H1 (cell line): ENCODE measurements at regions not wholly inside any gene's neighbourhood (a gene's known extent, or its start where the extent isn't known, plus 50 kb on each side); places are given as distances from the start of the nearest gene placed in this dataset.
A peak's percentile ranks its signal among the peaks of the same experiment; 100 is the strongest.

Experiments
- CTCF ChIA-PET: fragments of 300-600 bp; sonication (Branson Sonifier 250); formaldehyde crosslinking; loops from one replicate; lab custom pipeline; 2021; ENCODE audit not compliant: partially characterized antibody; lab: Charles Lee
- POLR2A ChIA-PET: fragments of 300-600 bp; sonication (Branson Sonifier 250); formaldehyde crosslinking; loops from one replicate; lab custom pipeline; 2021; ENCODE audit warnings: inconsistent platforms; ENCODE audit not compliant: partially characterized antibody; lab: Charles Lee
- DNase-seq, 2 experiments: peaks; one replicate each; pipeline versions ENCODE4 v3.0.0 to v3.0.0-alpha.2; 2010 to 2022; ENCODE audit warnings: low spot score in 2 of 2, low read depth in 1 of 2, mixed read lengths in 1 of 2
- FAIRE-seq: peaks from 2 replicates; lab custom pipeline; 2011; peaks lifted over from hg19 to GRCh38; lab: Jason Lieb, UNC
- H2AFZ ChIP-seq: 2 replicates; pipeline ENCODE4 v1.8.1; 2012; ENCODE audit warnings: low read length, inconsistent platforms
- H2AK5ac ChIP-seq: 2 replicates; pipeline ENCODE4 v1.6.1; 2013; ENCODE audit warnings: low read depth, low read length
- H2BK120ac ChIP-seq: replicated peaks from 2 replicates; pipeline ENCODE3; 2013; ENCODE audit warnings: low read depth, low read length, inconsistent platforms
- H2BK12ac ChIP-seq: 2 replicates; pipeline ENCODE4 v1.6.1; 2013; ENCODE audit warnings: low read depth, low read length
- H2BK15ac ChIP-seq: 2 replicates; pipeline ENCODE4 v1.6.1; 2013; ENCODE audit warnings: low read length
- H2BK20ac ChIP-seq: 2 replicates; pipeline ENCODE4 v1.6.1; 2013; ENCODE audit warnings: low read length
- H2BK5ac ChIP-seq: 2 replicates; pipeline ENCODE4 v1.6.1; 2013; ENCODE audit warnings: low read depth, low read length
- H3K14ac ChIP-seq: 2 replicates; pipeline ENCODE4 v1.6.1; 2013; ENCODE audit warnings: inconsistent platforms; ENCODE audit not compliant: insufficient read length
- H3K18ac ChIP-seq: 2 replicates; pipeline ENCODE4 v1.6.1; 2013; ENCODE audit warnings: low read length; ENCODE audit errors: extremely low read depth
- H3K23ac ChIP-seq: 2 replicates; pipeline ENCODE4 v1.6.1; 2013; ENCODE audit warnings: inconsistent platforms; ENCODE audit not compliant: insufficient read length
- H3K23me2 ChIP-seq: 2 replicates; pipeline ENCODE4 v1.6.1; 2013; ENCODE audit warnings: low read depth, low read length
- H3K27ac ChIP-seq: 2 replicates; pipeline ENCODE4 v1.6.1; 2011; ENCODE audit warnings: low read depth, low read length, inconsistent platforms
- H3K27me3 ChIP-seq, 4 experiments: replicated peaks in 1 of 4; 1 replicate in 1 of 4; 2 replicates in 3 of 4; pipeline versions ENCODE4 v1.6.1 to v1.8.1; 2011 to 2013; ENCODE audit warnings: low read length in 3 of 4, mild to moderate bottlenecking in 3 of 4, inconsistent platforms in 2 of 4, mixed read lengths in 2 of 4, moderate library complexity in 1 of 4; ENCODE audit not compliant: control insufficient read depth in 3 of 4, insufficient read depth in 3 of 4; ENCODE audit errors: extremely low read depth in 1 of 4
- H3K36me3 ChIP-seq, 4 experiments: 2 replicates each; pipeline versions ENCODE4 v1.6.1 to v1.8.1; 2011 to 2013; ENCODE audit warnings: mild to moderate bottlenecking in 4 of 4, low read length in 3 of 4, moderate library complexity in 2 of 4, control low read depth in 1 of 4, inconsistent platforms in 1 of 4; ENCODE audit not compliant: insufficient read depth in 4 of 4, control insufficient read depth in 2 of 4
- H3K4ac ChIP-seq: replicated peaks from 2 replicates; pipeline ENCODE3; 2013; ENCODE audit warnings: low read length, low read depth, mixed read lengths, inconsistent platforms; ENCODE audit not compliant: insufficient read length
- H3K4me1 ChIP-seq, 4 experiments: replicated peaks in 1 of 4; 1 replicate in 1 of 4; 2 replicates in 3 of 4; pipeline versions ENCODE4 v1.6.1 to v1.8.1; 2011 to 2013; ENCODE audit warnings: low read length in 3 of 4, inconsistent platforms in 2 of 4, mixed read lengths in 1 of 4; ENCODE audit not compliant: insufficient read depth in 4 of 4, control insufficient read depth in 3 of 4
- H3K4me2 ChIP-seq, 2 experiments: 2 replicates each; pipeline versions ENCODE4 v1.6.1 to v1.8.1; 2011 to 2013; ENCODE audit warnings: low read depth in 2 of 2, low read length in 2 of 2, control low read depth in 1 of 2, inconsistent platforms in 1 of 2, mild to moderate bottlenecking in 1 of 2; ENCODE audit not compliant: insufficient read depth in 1 of 2
- H3K4me3 ChIP-seq, 4 experiments: fragments of 200-600, 300-600 bp in 1 of 4; sonication (generic), shearing (Covaris generic), sonication (Bioruptor Twin) in 1 of 4; 2 replicates each; pipeline versions ENCODE4 v1.5.1 to v1.8.1; 2011 to 2016; ENCODE audit warnings: low read length in 4 of 4, low read depth in 3 of 4, control low read depth in 2 of 4, inconsistent platforms in 2 of 4, mild to moderate bottlenecking in 2 of 4, mixed read lengths in 1 of 4, moderate library complexity in 1 of 4; ENCODE audit not compliant: insufficient read depth in 2 of 4; ENCODE audit errors: extremely low read depth in 1 of 4
- H3K56ac ChIP-seq: replicated peaks from 2 replicates; pipeline ENCODE3; 2013; ENCODE audit warnings: low read depth, mild to moderate bottlenecking, mixed read lengths, low read length, inconsistent platforms; ENCODE audit not compliant: insufficient read length
- H3K79me1 ChIP-seq: 2 replicates; pipeline ENCODE4 v1.6.1; 2013; ENCODE audit warnings: low read depth, low read length, control low read depth
- H3K79me2 ChIP-seq, 2 experiments: 2 replicates each; pipeline versions ENCODE4 v1.6.1 to v1.8.1; 2012 to 2013; ENCODE audit warnings: low read length in 2 of 2, mild to moderate bottlenecking in 2 of 2, inconsistent platforms in 1 of 2; ENCODE audit not compliant: insufficient read depth in 2 of 2, control insufficient read depth in 1 of 2
- H3K9ac ChIP-seq, 4 experiments: replicated peaks in 1 of 4; 1 replicate in 1 of 4; 2 replicates in 3 of 4; pipeline versions ENCODE4 v1.6.1 to v1.8.1; 2011 to 2013; ENCODE audit warnings: low read depth in 3 of 4, low read length in 3 of 4, control low read depth in 2 of 4, mild to moderate bottlenecking in 2 of 4, moderate library complexity in 2 of 4, inconsistent platforms in 1 of 4; ENCODE audit errors: extremely low read depth in 1 of 4
- H3K9me3 ChIP-seq, 2 experiments: 2 replicates each; pipeline versions ENCODE4 v1.6.1 to v1.8.1; 2012 to 2013; ENCODE audit warnings: mild to moderate bottlenecking in 2 of 2, moderate library complexity in 2 of 2, control low read depth in 1 of 2, inconsistent platforms in 1 of 2, low read depth in 1 of 2, low read length in 1 of 2, mixed read lengths in 1 of 2; ENCODE audit not compliant: insufficient read depth in 2 of 2
- H4K20me1 ChIP-seq, 2 experiments: replicated peaks in 1 of 2; 2 replicates each; pipeline versions ENCODE3 to v1.8.1; 2011 to 2013; ENCODE audit warnings: inconsistent platforms in 2 of 2, low read length in 2 of 2, mild to moderate bottlenecking in 1 of 2; ENCODE audit not compliant: insufficient read depth in 2 of 2, control insufficient read depth in 1 of 2
- H4K5ac ChIP-seq: 2 replicates; pipeline ENCODE4 v1.6.1; 2013; ENCODE audit warnings: low read length, low read depth, mixed read lengths, inconsistent platforms; ENCODE audit not compliant: insufficient read length
- H4K8ac ChIP-seq: 2 replicates; pipeline ENCODE4 v1.8.0; 2013; ENCODE audit warnings: mild to moderate bottlenecking, moderate library complexity, low read length, inconsistent platforms; ENCODE audit not compliant: insufficient read depth; ENCODE audit errors: extremely low read depth
- H4K91ac ChIP-seq: replicated peaks from 2 replicates; pipeline ENCODE3; 2013; ENCODE audit warnings: low read length, mixed read lengths, inconsistent platforms; ENCODE audit not compliant: insufficient read length
- KDM5A ChIP-seq: fragments of 200-600 bp; IDR thresholded peaks from 2 replicates; pipeline ENCODE4 v1.7.1; 2012; ENCODE audit warnings: mild to moderate bottlenecking, low read length, inconsistent platforms, mixed read lengths
- RAD21 ChIP-seq, 2 experiments: IDR thresholded peaks in 1 of 2; conservative IDR thresholded peaks in 1 of 2; 2 replicates each; pipeline ENCODE4 v1.6.1; 2011; ENCODE audit warnings: low read depth in 2 of 2, low read length in 2 of 2, improper control_type of control experiment in 1 of 2, inconsistent platforms in 1 of 2, mild to moderate bottlenecking in 1 of 2, moderate library complexity in 1 of 2
- WGBS, 2 experiments: shearing (Covaris generic) in 1 of 2; methylation state at CpG; one replicate each; pipeline versions ENCODE4 v1.1.6 to v1.1.7; 2013 to 2015; ENCODE audit warnings: low lambda C conversion rate in 2 of 2, mixed read lengths in 2 of 2, inconsistent platforms in 1 of 2, low coverage in 1 of 2, missing lambda C conversion rate in 1 of 2; ENCODE audit not compliant: insufficient replicate concordance in 2 of 2, insufficient coverage in 1 of 2, insufficient read length in 1 of 2; ENCODE audit errors: extremely low coverage in 1 of 2, missing lambda C conversion rate in 1 of 2; 5-methylcytosine and 5-hydroxymethylcytosine counted together
- TF ChIP-seq, protein P1 (sequence below), 3 experiments: IDR thresholded peaks; 1 replicate in 2 of 3; 2 replicates in 1 of 3; pipeline versions ENCODE4 v1.5.1 to v1.6.1; 2011; ENCODE audit warnings: low read length in 3 of 3, mild to moderate bottlenecking in 3 of 3, inconsistent platforms in 2 of 3, low read depth in 1 of 3, moderate library complexity in 1 of 3; ENCODE audit not compliant: insufficient read depth in 1 of 3; ENCODE audit errors: control extremely low read depth in 1 of 3

DNA sequence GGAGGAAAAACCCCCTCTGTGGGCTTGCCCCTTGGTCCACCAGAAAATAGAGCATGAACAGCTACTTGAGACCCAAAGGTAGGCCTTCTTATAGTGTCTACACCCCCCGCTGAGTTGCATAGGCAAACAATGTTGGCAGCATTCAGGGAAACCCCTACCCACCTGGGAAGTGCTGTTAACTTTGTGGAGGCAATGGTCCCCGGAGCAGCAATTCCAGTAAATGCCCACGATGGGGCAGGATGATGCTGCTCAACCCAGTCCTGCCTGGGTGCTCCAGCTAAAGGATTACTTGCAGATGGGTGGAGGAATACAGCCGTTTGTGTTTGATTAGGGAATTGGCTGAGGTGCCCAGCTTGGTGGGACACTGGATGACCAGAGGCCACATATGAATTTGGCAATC lies 381.3 kb upstream of the ANO5 start:
- Histone ChIP-seq H4K20me1 (no peaks in the 10 kb centered on the region), H3K4me1 (no peaks in the 10 kb centered on the region), H3K18ac (no peak overlapping the region), H3K79me1 (no peaks in the 10 kb centered on the region), H3K9ac (no peak overlapping the region), H3K4ac (no peak overlapping the region), H2BK12ac (no peak overlapping the region), H3K23ac (no peak overlapping the region), H3K79me2 (no peaks in the 10 kb centered on the region), H2BK5ac (no peak overlapping the region), H3K27ac (no peak overlapping the region), H3K36me3 (no peaks in the 10 kb centered on the region), H3K9me3 (no peaks in the 10 kb centered on the region), H2BK15ac (no peak overlapping the region), H3K23me2 (no peaks in the 10 kb centered on the region), H4K8ac (no peak overlapping the region), H4K5ac (no peak overlapping the region), H2BK120ac (no peak overlapping the region), H2BK20ac (no peak overlapping the region), H3K14ac (no peak overlapping the region), H3K27me3 (no peaks in the 10 kb centered on the region), H2AK5ac (no peak overlapping the region), H3K56ac (no peak overlapping the region), H3K4me2 (no peak overlapping the region), H3K4me3 (no peak overlapping the region), H2AFZ (0 out of 2 replicates have a peak overlapping the region, but pooled peaks have one; percentile 26), H4K91ac (no peak overlapping the region)
- CTCF ChIA-PET, result interaction anchor here (0.7 to 2.7 kb wide), 4 partner anchors 17 to 341 kb away, joined by 3 to 18 read pairs (median 4); no protein-coding TSS in a partner anchor
- POLR2A ChIA-PET, result no interaction called here
- FAIRE-seq (peak; percentile 60), DNase-seq (peak in 1 of 2 experiments; percentile 60)
- 71% methylated on average over 4 of the region's 4 CpGs; no CpG with 5 or more reads in 1 of the 2 experiments for WGBS, 2 experiments
- no peak for TF ChIP-seq KDM5A
- peak; percentile 80 to 81 for TF ChIP-seq RAD21 (IDR thresholded peaks at IDR 0.05 in 1 of 2, conservative IDR thresholded peaks at IDR 0.05 in 1 of 2; ENCODE audit: low read depth in 2 of 2, low read length in 2 of 2)
- TF ChIP-seq, protein P1, sequence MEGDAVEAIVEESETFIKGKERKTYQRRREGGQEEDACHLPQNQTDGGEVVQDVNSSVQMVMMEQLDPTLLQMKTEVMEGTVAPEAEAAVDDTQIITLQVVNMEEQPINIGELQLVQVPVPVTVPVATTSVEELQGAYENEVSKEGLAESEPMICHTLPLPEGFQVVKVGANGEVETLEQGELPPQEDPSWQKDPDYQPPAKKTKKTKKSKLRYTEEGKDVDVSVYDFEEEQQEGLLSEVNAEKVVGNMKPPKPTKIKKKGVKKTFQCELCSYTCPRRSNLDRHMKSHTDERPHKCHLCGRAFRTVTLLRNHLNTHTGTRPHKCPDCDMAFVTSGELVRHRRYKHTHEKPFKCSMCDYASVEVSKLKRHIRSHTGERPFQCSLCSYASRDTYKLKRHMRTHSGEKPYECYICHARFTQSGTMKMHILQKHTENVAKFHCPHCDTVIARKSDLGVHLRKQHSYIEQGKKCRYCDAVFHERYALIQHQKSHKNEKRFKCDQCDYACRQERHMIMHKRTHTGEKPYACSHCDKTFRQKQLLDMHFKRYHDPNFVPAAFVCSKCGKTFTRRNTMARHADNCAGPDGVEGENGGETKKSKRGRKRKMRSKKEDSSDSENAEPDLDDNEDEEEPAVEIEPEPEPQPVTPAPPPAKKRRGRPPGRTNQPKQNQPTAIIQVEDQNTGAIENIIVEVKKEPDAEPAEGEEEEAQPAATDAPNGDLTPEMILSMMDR (IDR thresholded peaks at IDR 0.05; ENCODE audit: control extremely low read depth in 1 of 3, insufficient read depth in 1 of 3, low read depth in 1 of 3, low read length in 3 of 3), result peak; percentile 54 to 66 (median 60)
